NCI-H146 treated with DMSO at 0.1 percent for 48 hours (cell line): ENCODE measurements at regions not wholly inside any gene's neighbourhood (a gene's known extent, or its start where the extent isn't known, plus 50 kb on each side); places are given as distances from the start of the nearest gene placed in this dataset.
"Not testable (repeated sequence)": the region's sequence is repeated elsewhere in the genome, so short reads cannot be mapped to it uniquely, and the experiment has no call there.

Experiments used
- DNase-seq: peaks from one replicate; lab custom pipeline; 2025; ENCODE audit not compliant: unreplicated experiment; lab: John Stamatoyannopoulos, UW

DNA sequence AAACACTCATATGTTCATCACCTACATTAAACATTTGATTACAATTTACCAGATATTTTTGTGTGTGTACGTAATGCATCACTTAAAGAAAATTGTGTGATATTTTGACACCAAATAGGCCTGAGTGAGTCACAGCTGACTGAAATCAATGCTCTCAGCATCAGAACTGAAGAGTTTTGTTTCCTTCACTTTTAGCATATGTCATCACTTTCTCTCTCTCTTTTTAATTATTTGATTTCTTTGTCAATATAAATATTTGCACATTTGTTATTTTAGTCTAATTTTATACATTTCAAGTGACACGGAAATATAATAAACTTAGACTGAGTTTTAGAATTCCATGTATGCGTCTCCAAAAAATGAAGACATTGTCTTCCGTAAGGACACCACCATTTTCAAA lies 545.3 kb downstream of the PTPRC start:
- no peak for DNase-seq

GRCh38 chr1:199194862-199195261 lies 556.0 kb downstream of the PTPRC start:
- DNase-seq: no peak

GRCh38 chr1:199197695-199198094 lies 558.9 kb downstream of the PTPRC start:
- DNase-seq: no peak

- no peak for DNase-seq
These were observed 563.5 kb downstream of the PTPRC start for GRCh38 chr1:199202331-199202730.

GRCh38 chr1:199204231-199204630 lies 565.4 kb downstream of the PTPRC start:
- DNase-seq: peak; percentile 2

GRCh38 chr1:199205740-199206441 lies 567.1 kb downstream of the PTPRC start:
- no peak for DNase-seq

DNA sequence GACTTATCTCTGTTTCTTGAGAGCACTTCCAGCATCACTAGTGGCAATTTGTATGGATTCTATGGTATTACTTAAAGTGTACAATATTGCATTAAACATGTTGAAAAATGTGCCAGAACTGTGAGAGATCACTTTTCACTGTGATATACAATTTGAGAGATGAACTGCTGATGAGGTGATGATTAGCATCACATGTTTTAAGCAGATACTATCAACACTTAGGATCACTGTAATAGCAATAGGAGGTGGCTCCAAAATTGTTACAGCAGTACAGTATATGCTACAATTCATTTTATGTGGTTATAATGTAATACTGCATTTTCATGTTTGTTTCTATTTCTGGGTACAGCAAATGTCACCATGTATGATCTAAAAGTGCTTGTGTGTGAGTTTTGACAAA lies 570.0 kb downstream of the PTPRC start:
- DNase-seq: no peak

- DNase-seq: peak; percentile 12
These were observed 579.2 kb downstream of the PTPRC start for GRCh38 chr1:199218065-199218464.

GRCh38 chr1:199218533-199218932 lies 579.7 kb downstream of the PTPRC start:
- no peak for DNase-seq

DNA sequence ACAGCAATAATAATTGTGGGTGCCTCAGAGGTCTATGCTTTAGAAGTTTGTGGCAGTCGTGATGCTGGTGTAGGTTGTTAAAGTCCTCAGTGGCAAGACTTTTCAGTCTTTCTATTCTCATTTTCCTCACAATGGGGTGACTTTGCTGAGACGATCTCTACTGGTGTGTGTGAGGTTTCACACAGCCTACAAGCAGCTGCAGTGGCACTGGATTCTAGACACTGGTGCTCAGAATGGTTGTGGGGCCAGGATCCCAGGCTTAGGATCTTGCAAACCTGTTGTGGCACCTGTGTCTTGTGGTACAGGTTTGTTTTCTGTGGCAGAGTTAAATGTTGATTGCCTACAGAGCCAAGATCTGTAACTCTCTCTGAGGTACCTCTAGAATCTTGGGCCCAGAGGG lies 581.2 kb downstream of the PTPRC start:
- DNase-seq: no peak

- DNase-seq: no peak
These were observed 582.7 kb downstream of the PTPRC start for GRCh38 chr1:199221371-199222150.

DNA sequence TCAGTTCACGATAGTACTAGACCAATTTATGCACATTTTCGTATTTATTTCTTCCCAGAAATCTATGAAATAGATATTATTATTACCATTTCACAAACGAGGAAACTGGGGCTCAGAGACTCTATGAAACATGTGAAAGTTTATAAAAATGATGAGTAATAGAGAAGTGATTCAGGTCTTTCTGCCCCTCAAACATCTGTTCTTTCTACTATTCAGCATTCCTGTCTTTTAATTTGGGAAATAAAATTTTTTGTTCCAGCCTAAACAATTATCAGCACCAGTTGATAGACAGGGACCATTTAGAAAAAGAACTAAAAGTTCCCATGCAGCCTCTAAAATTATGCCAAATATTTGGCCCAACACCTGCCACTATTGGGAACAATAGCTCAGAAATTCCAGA lies 585.1 kb downstream of the PTPRC start:
- DNase-seq: no peak

- DNase-seq: no peak
These were observed 587.3 kb downstream of the PTPRC start for GRCh38 chr1:199226163-199226562.

DNA sequence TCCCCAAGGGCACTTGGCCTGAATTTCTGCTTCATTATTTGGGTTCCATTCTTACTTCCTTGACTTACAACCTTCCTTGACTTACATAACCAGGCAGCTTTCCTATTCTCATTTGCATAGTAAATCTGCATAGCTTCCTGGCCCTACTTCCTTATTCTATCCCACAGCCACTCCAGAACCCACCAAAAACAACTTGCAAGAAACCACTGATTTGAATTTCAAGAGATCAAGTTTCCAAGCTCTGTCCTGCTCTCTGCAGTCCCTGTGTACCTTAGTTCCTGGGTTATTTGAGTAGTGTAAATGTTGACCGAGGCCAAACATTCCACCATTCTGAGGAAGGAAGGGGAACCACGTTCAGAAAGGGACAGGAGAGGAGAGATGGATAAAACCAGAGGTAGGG lies 603.3 kb downstream of the PTPRC start:
- DNase-seq: no peak

- DNase-seq: no peak
These were observed 603.8 kb downstream of the PTPRC start for GRCh38 chr1:199242601-199243000.

GRCh38 chr1:199243423-199244061 lies 604.7 kb downstream of the PTPRC start:
- DNase-seq: peak; percentile 5

DNA sequence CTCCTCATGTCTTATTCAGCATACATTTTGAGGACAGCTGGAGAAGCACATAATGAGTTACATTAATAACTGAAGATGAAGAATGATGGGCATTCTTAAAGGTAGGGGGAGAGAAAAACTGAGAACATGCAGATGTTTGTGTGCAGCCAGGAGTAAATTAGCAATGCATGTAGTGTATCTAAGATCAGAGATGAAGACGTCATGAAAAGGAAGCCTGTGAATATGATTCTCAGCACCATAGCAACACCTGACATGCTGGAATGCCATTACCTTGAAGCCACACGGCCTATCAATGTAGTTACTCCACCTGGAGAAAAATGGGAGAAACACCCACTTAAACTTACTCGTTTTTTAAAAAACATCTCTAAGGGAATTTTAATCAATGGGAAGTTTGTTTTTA lies 607.1 kb downstream of the PTPRC start:
- DNase-seq: no peak

DNA sequence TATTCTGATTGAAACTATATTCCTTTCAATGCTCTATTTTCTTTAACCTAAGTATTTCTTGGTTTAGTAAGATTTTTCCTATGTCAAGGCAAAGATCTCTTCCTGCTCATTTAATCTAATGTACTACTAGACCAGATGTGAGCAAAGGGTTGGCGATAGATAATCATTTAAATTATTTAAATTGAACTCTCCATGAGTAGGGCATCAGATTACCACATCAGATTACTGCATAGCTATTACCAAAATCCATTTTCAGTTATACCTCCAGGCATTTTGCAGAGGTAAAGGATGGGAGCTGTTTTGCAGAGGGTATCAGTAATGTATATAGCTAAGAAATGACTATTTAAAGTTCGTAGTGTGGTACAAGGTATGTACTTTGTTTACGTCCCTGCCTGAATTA lies 607.9 kb downstream of the PTPRC start:
- no peak for DNase-seq

- DNase-seq: no peak
These were observed 609.1 kb downstream of the PTPRC start for GRCh38 chr1:199247891-199248290.

DNA sequence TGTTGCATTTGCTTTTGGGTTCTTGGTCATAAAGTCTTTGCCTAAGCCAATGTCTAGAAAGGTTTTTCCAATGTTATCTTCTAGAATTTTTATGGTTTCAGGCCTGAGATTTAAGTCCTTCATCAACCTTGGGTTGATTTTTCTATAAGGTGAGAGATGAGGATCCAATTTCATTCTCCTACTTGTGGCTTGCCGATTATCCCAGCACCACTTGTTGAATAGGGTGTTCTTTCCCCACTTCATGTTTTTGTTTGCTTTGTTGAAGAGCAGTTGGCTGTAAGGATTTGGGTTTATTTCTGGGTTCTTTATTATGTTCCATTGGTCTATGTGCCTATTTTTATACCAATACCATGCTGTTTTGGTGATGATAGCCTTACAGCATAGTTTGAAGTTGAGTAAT lies 615.2 kb downstream of the PTPRC start:
- DNase-seq: not testable (repeated sequence)

DNA sequence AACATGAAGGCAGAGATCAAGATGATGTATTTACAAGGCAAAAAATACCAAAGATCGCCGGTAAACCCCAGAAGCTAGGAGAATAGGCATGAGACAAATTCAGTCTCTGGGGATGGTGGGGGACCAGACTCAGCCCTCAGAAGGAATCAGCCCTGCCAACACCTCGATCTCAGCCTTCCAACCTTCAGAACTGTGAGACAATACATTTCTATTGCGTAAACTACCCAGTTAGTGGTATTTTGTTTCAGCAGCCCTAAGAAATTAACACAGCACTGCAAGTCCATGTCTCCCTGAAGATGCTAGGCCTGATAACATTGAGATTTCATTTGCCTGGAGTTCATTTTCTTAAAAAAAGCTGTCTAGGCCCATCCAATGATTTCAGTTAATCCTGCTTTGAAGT lies 622.5 kb downstream of the PTPRC start:
- no peak for DNase-seq

GRCh38 chr1:199264283-199264682 lies 625.4 kb downstream of the PTPRC start:
- DNase-seq: no peak
